Trophoblast cell (in vitro differentiated cells and primary cell): ENCODE measurements at regions not wholly inside any gene's neighbourhood (a gene's known extent, or its start where the extent isn't known, plus 50 kb on each side); places are given as distances from the start of the nearest gene placed in this dataset.

Experiments
- DNase-seq, 2 donors: peaks; one replicate each; pipeline ENCODE4 v3.0.0-alpha.2; 2016
- H2AFZ ChIP-seq: 2 replicates; pipeline ENCODE4 v1.6.1; 2013; ENCODE audit warnings: low read length, moderate library complexity, mild to moderate bottlenecking; ENCODE audit not compliant: insufficient read depth, poor library complexity
- H2AK5ac ChIP-seq: 2 replicates; pipeline ENCODE4 v1.6.1; 2013; ENCODE audit warnings: mild to moderate bottlenecking, low read length
- H2BK120ac ChIP-seq: 2 replicates; pipeline ENCODE4 v1.6.1; 2013; ENCODE audit warnings: low read length, mild to moderate bottlenecking, moderate library complexity; ENCODE audit not compliant: insufficient read depth, poor library complexity
- H2BK12ac ChIP-seq: 2 replicates; pipeline ENCODE4 v1.6.1; 2013; ENCODE audit warnings: mild to moderate bottlenecking, low read length, moderate library complexity
- H2BK5ac ChIP-seq: 2 replicates; pipeline ENCODE4 v1.6.1; 2013; ENCODE audit warnings: low read length, low read depth, moderate library complexity, mild to moderate bottlenecking; ENCODE audit not compliant: poor library complexity
- H3K14ac ChIP-seq: 2 replicates; pipeline ENCODE4 v1.6.1; 2013; ENCODE audit warnings: mild to moderate bottlenecking, low read length
- H3K18ac ChIP-seq: 2 replicates; pipeline ENCODE4 v1.6.1; 2013; ENCODE audit warnings: mild to moderate bottlenecking, low read length
- H3K23ac ChIP-seq: 2 replicates; pipeline ENCODE4 v1.6.1; 2013; ENCODE audit warnings: low read length
- H3K27ac ChIP-seq: 2 replicates; pipeline ENCODE4 v1.5.1; 2013; ENCODE audit warnings: low read depth, mild to moderate bottlenecking, inconsistent platforms, low read length, moderate library complexity
- H3K27me3 ChIP-seq: 2 replicates; pipeline ENCODE4 v1.6.1; 2013; ENCODE audit warnings: inconsistent platforms, mild to moderate bottlenecking, low read length, moderate library complexity; ENCODE audit not compliant: insufficient read depth
- H3K36me3 ChIP-seq, 2 experiments: 1 replicate in 1 of 2; 2 replicates in 1 of 2; pipeline ENCODE4 v1.6.1; 2013; ENCODE audit warnings: low read length in 2 of 2, mild to moderate bottlenecking in 2 of 2, moderate library complexity in 1 of 2; ENCODE audit not compliant: insufficient read depth in 2 of 2, control insufficient read depth in 1 of 2
- H3K4ac ChIP-seq: 2 replicates; pipeline ENCODE4 v1.6.1; 2013; ENCODE audit warnings: low read depth, mild to moderate bottlenecking, low read length, moderate library complexity
- H3K4me1 ChIP-seq, 2 experiments: 1 replicate in 1 of 2; 2 replicates in 1 of 2; pipeline ENCODE4 v1.6.1; 2013; ENCODE audit warnings: low read length in 2 of 2, mild to moderate bottlenecking in 2 of 2, moderate library complexity in 1 of 2; ENCODE audit not compliant: insufficient read depth in 2 of 2, control insufficient read depth in 1 of 2
- H3K4me2 ChIP-seq: 2 replicates; pipeline ENCODE4 v1.6.1; 2013; ENCODE audit warnings: inconsistent platforms, mild to moderate bottlenecking, low read length, moderate library complexity
- H3K4me3 ChIP-seq: 2 replicates; pipeline ENCODE4 v1.5.1; 2013; ENCODE audit warnings: mild to moderate bottlenecking, low read depth, low read length, inconsistent platforms
- H3K79me1 ChIP-seq: one replicate; pipeline ENCODE4 v1.6.1; 2013; ENCODE audit warnings: low read length
- H3K79me2 ChIP-seq: 2 replicates; pipeline ENCODE4 v1.6.1; 2013; ENCODE audit warnings: low read length, mild to moderate bottlenecking; ENCODE audit not compliant: control insufficient read depth, insufficient read depth, poor library complexity
- H3K9ac ChIP-seq: 2 replicates; pipeline ENCODE4 v1.6.1; 2013; ENCODE audit warnings: mild to moderate bottlenecking, low read length
- H3K9me3 ChIP-seq: 2 replicates; pipeline ENCODE4 v1.6.1; 2013; ENCODE audit warnings: low read depth, mild to moderate bottlenecking, control low read depth, inconsistent platforms, low read length; ENCODE audit not compliant: insufficient read depth
- H4K12ac ChIP-seq: 2 replicates; pipeline ENCODE4 v1.6.1; 2013; ENCODE audit warnings: low read depth, mild to moderate bottlenecking, low read length, moderate library complexity
- H4K8ac ChIP-seq: 2 replicates; pipeline ENCODE4 v1.6.1; 2013; ENCODE audit warnings: low read depth, mild to moderate bottlenecking, low read length, moderate library complexity
- H4K91ac ChIP-seq: one replicate; pipeline ENCODE4 v1.6.1; 2013; ENCODE audit warnings: low read depth, mild to moderate bottlenecking, low read length, moderate library complexity
- WGBS: extraction: QIAGEN DNeasy Blood & Tissue Kit; methylation state at CpG from one replicate; pipeline ENCODE4 v1.1.7; 2013; ENCODE audit warnings: missing lambda C conversion rate; ENCODE audit not compliant: insufficient read length, insufficient coverage; ENCODE audit errors: extremely low coverage; 5-methylcytosine and 5-hydroxymethylcytosine counted together

GRCh38 chr3:166461626-166462025, 624.4 kb upstream of the BCHE start:
- no peaks in the 10 kb centered on the region for H3K4me1 ChIP-seq

GRCh38 chr3:166457382-166457781, 620.2 kb upstream of the BCHE start:
- no peaks in the 10 kb centered on the region for H3K9me3 ChIP-seq
- WGBS, result no CpG with 5 or more reads among the region's 3 CpGs
- no peak overlapping the region for H3K4me3 ChIP-seq
- H2BK120ac ChIP-seq, result no peak overlapping the region
- no peak overlapping the region for H3K14ac ChIP-seq
- no peak overlapping the region for H4K12ac ChIP-seq
- H3K9ac ChIP-seq, result no peak overlapping the region
- no peak overlapping the region for H3K4ac ChIP-seq
- no peaks in the 10 kb centered on the region for H3K36me3 ChIP-seq
- no peaks in the 10 kb centered on the region for H3K79me2 ChIP-seq
- no peak for DNase-seq
- H2BK5ac ChIP-seq, result no peak overlapping the region
- H2AK5ac ChIP-seq, result no peak overlapping the region
- H3K23ac ChIP-seq, result no peak overlapping the region
- no peak overlapping the region for H4K8ac ChIP-seq
- H3K4me1 ChIP-seq, result no peaks in the 10 kb centered on the region
- no peak overlapping the region for H2BK12ac ChIP-seq
- H3K18ac ChIP-seq, result no peak overlapping the region
- H3K27ac ChIP-seq, result no peak overlapping the region
- H2AFZ ChIP-seq, result no peak overlapping the region
- H3K27me3 ChIP-seq, result no peaks in the 10 kb centered on the region
- H4K91ac ChIP-seq, result no peak overlapping the region
- H3K79me1 ChIP-seq, result no peaks in the 10 kb centered on the region
- H3K4me2 ChIP-seq, result no peak overlapping the region

More at GRCh38 chr3:166461626-166462025, 624.4 kb upstream of the BCHE start:
- no CpG with 5 or more reads among the region's 2 CpGs for WGBS
- Histone ChIP-seq H4K12ac (no peak overlapping the region), H2BK5ac (no peak overlapping the region), H3K27ac (no peak overlapping the region), H2AFZ (no peak overlapping the region), H2AK5ac (no peak overlapping the region), H4K91ac (no peak overlapping the region), H3K9ac (no peak overlapping the region), H3K79me1 (no peaks in the 10 kb centered on the region), H3K36me3 (no peaks in the 10 kb centered on the region), H3K27me3 (no peaks in the 10 kb centered on the region), H3K18ac (no peak overlapping the region), H3K14ac (no peak overlapping the region), H3K79me2 (no peaks in the 10 kb centered on the region), H3K23ac (no peak overlapping the region), H3K9me3 (no peaks in the 10 kb centered on the region), H3K4ac (no peak overlapping the region), H4K8ac (no peak overlapping the region), H2BK12ac (no peak overlapping the region), H2BK120ac (no peak overlapping the region), H3K4me2 (no peak overlapping the region), H3K4me3 (no peak overlapping the region)
- DNase-seq, result no peak

GRCh38 chr3:166456286-166456685, 619.1 kb upstream of the BCHE start:
- no peaks in the 10 kb centered on the region for H3K79me1 ChIP-seq
- H3K27ac ChIP-seq, result no peak overlapping the region
- H3K4me1 ChIP-seq, result no peaks in the 10 kb centered on the region
- no peak overlapping the region for H2BK120ac ChIP-seq
- no peak overlapping the region for H2BK5ac ChIP-seq
- no peaks in the 10 kb centered on the region for H3K9me3 ChIP-seq
- H2AFZ ChIP-seq, result no peak overlapping the region
- H3K4me2 ChIP-seq, result no peak overlapping the region
- no peak overlapping the region for H4K12ac ChIP-seq
- H3K36me3 ChIP-seq, result no peaks in the 10 kb centered on the region
- H2BK12ac ChIP-seq, result no peak overlapping the region
- no peak overlapping the region for H4K91ac ChIP-seq
- peak in 1 of 2 donors; percentile 79 for DNase-seq
- no peak overlapping the region for H3K18ac ChIP-seq
- no peak overlapping the region for H4K8ac ChIP-seq
- WGBS, result 100% methylated on average over 2 of the region's 3 CpGs
- H3K14ac ChIP-seq, result no peak overlapping the region
- no peak overlapping the region for H3K9ac ChIP-seq
- H3K27me3 ChIP-seq, result no peaks in the 10 kb centered on the region
- H3K4me3 ChIP-seq, result no peak overlapping the region
- H3K4ac ChIP-seq, result no peak overlapping the region
- H3K23ac ChIP-seq, result no peak overlapping the region
- H2AK5ac ChIP-seq, result no peak overlapping the region
- no peaks in the 10 kb centered on the region for H3K79me2 ChIP-seq

- peak; percentile 77 to 94 for DNase-seq
- Histone ChIP-seq H3K4me2 (no peak overlapping the region), H3K79me1 (no peaks in the 10 kb centered on the region), H3K4ac (no peak overlapping the region), H4K91ac (no peak overlapping the region), H3K79me2 (no peaks in the 10 kb centered on the region), H3K18ac (no peak overlapping the region), H2AFZ (no peak overlapping the region), H3K9me3 (no peaks in the 10 kb centered on the region), H4K8ac (no peak overlapping the region), H2BK5ac (no peak overlapping the region), H3K36me3 (no peaks in the 10 kb centered on the region), H3K4me3 (no peak overlapping the region), H2AK5ac (no peak overlapping the region), H3K23ac (no peak overlapping the region), H3K27me3 (no peaks in the 10 kb centered on the region), H3K14ac (no peak overlapping the region), H3K4me1 (no peaks in the 10 kb centered on the region), H3K27ac (no peak overlapping the region), H2BK12ac (no peak overlapping the region), H3K9ac (no peak overlapping the region), H4K12ac (no peak overlapping the region), H2BK120ac (no peak overlapping the region)
- no CpG with 5 or more reads among the region's 3 CpGs for WGBS
These were observed 618.5 kb upstream of the BCHE start for GRCh38 chr3:166455744-166456143.
